ENCODE measurements at regions not wholly inside any gene's neighbourhood (a gene's known extent, or its start where the extent isn't known, plus 50 kb on each side); places are given as distances from the start of the nearest gene placed in this dataset.

GRCh38 chr13:85313761-85314503 lies 485.3 kb downstream of the SLITRK6 start:
- no peak for TF ChIP-seq CTCF (conservative IDR thresholded peaks at IDR 0.05)
- no peak for TF ChIP-seq EZH2 (IDR thresholded peaks at IDR 0.05; ENCODE audit: low read depth)

Measured in PC-9 (cell line).